Fibroblast of the aortic adventitia (primary cell): ENCODE measurements at regions not wholly inside any gene's neighbourhood (a gene's known extent, or its start where the extent isn't known, plus 50 kb on each side); places are given as distances from the start of the nearest gene placed in this dataset.

Experiments
- DNase-seq: peaks from one replicate; pipeline ENCODE4 v3.0.0-alpha.2; 2010; ENCODE audit warnings: low read depth
- H3K4me3 ChIP-seq: 2 replicates; pipeline ENCODE4 v1.5.1; 2011; ENCODE audit warnings: low read depth, mild to moderate bottlenecking, control low read depth, low read length, moderate library complexity
- TF ChIP-seq, protein P1 (sequence below): IDR thresholded peaks from 2 replicates; pipeline ENCODE4 v1.5.1; 2011; ENCODE audit warnings: mild to moderate bottlenecking, low read length, control low read depth, inconsistent platforms; ENCODE audit not compliant: insufficient read depth

GRCh38 chr2:235283246-235283645 lies 210.6 kb upstream of the AGAP1 start:
- DNase-seq, result no peak
- TF ChIP-seq, protein P1, sequence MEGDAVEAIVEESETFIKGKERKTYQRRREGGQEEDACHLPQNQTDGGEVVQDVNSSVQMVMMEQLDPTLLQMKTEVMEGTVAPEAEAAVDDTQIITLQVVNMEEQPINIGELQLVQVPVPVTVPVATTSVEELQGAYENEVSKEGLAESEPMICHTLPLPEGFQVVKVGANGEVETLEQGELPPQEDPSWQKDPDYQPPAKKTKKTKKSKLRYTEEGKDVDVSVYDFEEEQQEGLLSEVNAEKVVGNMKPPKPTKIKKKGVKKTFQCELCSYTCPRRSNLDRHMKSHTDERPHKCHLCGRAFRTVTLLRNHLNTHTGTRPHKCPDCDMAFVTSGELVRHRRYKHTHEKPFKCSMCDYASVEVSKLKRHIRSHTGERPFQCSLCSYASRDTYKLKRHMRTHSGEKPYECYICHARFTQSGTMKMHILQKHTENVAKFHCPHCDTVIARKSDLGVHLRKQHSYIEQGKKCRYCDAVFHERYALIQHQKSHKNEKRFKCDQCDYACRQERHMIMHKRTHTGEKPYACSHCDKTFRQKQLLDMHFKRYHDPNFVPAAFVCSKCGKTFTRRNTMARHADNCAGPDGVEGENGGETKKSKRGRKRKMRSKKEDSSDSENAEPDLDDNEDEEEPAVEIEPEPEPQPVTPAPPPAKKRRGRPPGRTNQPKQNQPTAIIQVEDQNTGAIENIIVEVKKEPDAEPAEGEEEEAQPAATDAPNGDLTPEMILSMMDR, result no peak
- H3K4me3 ChIP-seq, result no peak overlapping the region

DNA sequence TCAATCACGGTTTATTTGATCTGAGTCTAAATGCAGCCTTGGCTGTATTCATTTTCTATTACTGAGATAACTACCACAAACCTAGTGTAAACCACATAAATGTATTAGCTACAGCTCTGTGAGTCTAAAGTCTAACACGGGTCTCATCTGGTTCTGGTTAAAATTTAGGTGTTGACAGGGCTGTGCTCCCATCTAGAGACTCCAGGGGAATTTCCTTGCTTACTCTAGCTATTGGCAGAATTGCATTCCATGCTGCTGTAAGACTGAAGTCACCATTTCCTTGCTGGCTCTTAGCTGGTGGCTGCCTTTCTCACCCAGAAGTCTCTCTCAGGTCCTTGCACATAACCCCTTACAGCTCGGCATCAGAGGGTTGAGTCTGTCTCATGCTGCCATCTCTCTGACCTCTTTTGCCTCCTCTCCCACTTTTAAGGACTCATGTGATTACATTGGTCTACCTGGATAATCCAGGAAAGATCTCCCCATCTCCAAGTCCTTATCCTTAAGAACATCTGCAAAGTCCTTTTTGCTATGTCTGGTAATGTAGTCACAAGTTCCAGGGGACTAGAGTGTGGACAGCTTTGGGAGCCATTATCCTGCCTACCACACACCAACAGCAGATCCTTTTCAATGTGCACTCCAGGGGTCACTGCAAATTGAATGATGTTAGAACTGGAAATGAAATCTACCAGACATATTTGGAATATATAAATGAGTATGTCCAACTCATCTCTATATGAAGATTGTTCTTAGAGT lies 207.0 kb upstream of the AGAP1 start:
- no peak overlapping the region for H3K4me3 ChIP-seq
- DNase-seq, result peak; percentile 20
- TF ChIP-seq, protein P1, result no peak

DNA sequence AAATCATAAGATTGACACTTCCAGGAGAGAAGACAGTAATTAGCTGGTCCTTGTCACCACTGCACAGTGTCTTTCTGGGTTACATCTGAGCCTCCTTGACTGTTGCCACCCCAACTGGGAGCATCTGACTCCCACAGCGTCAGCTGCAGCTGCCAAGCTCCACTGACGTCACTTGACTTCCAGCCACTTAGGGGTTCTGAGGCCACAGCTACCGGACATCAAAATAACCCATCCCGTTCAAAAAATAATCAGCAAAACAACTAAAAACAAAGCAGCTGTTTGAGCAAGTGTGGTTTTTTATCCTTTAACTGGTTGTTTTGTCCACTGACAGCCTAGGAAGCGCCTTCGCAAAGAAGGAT lies 206.5 kb upstream of the AGAP1 start:
- H3K4me3 ChIP-seq, result no peak overlapping the region
- TF ChIP-seq, protein P1, result no peak
- no peak for DNase-seq

DNA sequence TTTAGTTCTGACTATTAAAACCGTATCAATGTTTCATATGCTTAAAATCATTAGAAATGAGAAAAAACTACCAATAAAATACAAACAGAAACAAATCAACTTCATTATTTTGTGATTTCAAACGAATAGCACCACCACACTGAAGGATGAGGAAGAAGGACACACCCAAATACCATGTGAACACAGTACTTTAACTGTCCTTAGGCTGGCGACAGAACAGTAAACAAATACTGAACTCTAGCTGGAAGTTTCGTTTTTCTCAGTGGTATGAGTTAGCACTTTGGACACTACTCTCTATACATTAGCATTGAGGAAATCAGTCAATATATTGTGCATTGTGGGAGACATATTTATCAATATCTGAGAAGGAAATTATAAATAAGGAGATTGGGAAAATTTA lies 202.4 kb upstream of the AGAP1 start:
- no peak for DNase-seq
- TF ChIP-seq, protein P1, result no peak
- no peak overlapping the region for H3K4me3 ChIP-seq

GRCh38 chr2:235293061-235293460 lies 200.8 kb upstream of the AGAP1 start:
- H3K4me3 ChIP-seq, result no peak overlapping the region
- TF ChIP-seq, protein P1, result no peak

GRCh38 chr2:235295831-235296230 lies 198.0 kb upstream of the AGAP1 start:
- no peak for DNase-seq
- H3K4me3 ChIP-seq, result no peak overlapping the region
- TF ChIP-seq, protein P1, result no peak

More at GRCh38 chr2:235293061-235293460, 200.8 kb upstream of the AGAP1 start:
- DNase-seq, result no peak
